HG02884 (cell line): ENCODE measurements at regions not wholly inside any gene's neighbourhood (a gene's known extent, or its start where the extent isn't known, plus 50 kb on each side); places are given as distances from the start of the nearest gene placed in this dataset.
"Not testable (repeated sequence)": the region's sequence is repeated elsewhere in the genome, so short reads cannot be mapped to it uniquely, and the experiment has no call there.

Source experiments
- ATAC-seq: cut with Tn5 transposase; IDR thresholded peaks from one replicate; pipeline ENCODE4 v1.9.1; 2021; ENCODE audit warnings: mild to moderate bottlenecking, moderate library complexity; ENCODE audit not compliant: unreplicated experiment

DNA sequence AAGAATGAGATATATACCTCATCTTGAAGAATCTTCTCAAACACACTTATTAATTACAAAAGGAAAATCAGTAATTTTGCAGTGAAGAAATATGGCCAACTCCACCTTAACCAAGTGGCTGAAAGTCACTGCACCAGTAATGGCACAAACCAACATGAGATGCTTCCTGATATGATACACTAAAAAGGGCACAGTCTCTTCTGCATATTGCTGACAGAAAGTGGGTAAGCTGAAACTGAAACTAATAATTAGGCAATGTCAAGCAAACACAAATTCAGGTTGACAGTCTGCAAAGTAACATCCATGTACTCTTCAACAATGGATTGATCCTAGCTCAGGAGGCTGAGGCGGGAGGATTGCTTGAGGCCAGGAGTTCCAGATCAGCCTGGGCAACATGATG is 56.1 kb downstream of the ZNF22 start:
- ATAC-seq, result not testable (repeated sequence)

DNA sequence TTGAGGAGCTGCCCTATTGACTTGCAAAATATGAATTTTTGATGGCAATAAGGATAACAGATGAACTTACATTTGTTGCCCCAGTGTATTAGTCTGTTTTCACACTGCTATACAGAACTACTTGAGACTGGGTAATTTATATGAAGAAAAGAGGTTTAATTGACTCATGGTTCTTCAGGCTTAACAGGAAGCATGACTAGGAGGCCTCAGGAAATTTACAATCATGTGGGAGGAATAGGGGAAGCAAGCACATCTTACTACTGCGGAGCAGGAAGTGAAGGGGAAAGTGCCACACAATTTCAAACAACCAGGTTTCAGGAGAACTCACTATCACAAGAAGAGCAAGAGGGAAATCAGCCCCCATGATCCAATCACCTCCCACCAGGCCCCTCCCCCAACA is 57.9 kb downstream of the ZNF22 start:
- no peak for ATAC-seq

DNA sequence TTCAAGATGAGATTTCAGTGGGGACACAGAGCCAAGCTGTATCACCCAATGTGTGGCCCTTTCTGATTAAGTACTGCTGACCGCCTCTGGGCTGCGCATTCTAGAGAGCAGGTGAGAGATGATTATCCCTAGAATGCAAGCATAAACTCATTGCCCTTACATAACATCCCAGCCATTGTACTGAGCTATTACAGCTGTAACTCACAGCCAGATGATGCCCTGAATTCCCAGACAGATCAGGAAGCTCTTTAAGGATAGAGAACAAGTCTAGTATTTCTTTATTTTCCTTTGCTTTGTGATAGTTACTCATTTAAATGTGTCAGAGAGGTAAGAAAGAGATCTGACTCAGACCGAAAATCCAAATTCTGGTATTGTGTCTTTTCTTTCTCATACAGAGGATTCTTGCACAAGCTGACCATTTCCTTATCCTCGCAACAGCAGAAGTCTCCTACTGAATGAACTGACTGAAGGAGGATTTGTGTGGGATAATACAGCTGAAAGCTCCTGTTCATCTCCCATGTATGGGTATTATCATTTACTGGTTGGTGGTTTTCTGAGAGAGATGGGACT is 58.4 kb downstream of the ZNF22 start:
- no peak for ATAC-seq

DNA sequence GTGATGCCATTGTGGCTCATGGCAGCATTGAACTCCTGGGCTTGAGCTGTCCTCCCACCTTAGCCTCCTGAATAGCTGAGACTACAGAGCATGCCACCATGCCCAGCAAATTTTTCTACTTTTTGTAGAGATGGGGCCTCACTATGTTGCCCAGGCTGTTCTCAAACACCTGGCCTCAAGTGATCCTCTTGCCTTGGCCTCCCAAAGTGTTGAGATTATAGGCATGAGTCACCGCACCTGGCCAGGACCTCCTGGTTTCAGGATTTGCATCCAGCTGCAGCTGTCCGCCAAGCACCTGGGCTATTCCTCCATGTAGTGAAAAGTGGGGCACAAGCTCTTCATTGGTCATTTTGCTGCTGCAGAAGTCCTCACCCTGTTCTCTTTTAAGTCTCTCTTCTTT is 58.9 kb downstream of the ZNF22 start:
- no peak for ATAC-seq

DNA sequence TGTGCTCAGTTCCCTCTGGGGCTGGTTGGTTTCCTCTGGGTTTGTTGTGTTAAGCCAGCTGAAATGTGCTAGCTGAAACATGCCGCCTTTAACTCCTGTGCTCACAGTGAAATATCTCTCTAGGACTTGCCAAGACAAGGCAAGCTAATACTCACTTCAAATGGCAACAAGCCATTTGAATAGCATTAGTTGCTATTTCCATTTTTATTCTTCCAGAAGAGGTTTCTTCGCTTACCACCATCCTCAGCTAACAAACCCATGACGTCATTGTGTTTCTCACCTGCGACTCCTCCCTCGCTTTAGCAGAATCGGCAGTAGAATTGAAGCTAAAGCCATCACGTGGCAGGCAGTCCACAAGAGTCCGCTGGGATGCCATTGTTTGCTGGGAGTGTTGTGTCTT is 61.3 kb downstream of the ZNF22 start:
- ATAC-seq, result no peak

DNA sequence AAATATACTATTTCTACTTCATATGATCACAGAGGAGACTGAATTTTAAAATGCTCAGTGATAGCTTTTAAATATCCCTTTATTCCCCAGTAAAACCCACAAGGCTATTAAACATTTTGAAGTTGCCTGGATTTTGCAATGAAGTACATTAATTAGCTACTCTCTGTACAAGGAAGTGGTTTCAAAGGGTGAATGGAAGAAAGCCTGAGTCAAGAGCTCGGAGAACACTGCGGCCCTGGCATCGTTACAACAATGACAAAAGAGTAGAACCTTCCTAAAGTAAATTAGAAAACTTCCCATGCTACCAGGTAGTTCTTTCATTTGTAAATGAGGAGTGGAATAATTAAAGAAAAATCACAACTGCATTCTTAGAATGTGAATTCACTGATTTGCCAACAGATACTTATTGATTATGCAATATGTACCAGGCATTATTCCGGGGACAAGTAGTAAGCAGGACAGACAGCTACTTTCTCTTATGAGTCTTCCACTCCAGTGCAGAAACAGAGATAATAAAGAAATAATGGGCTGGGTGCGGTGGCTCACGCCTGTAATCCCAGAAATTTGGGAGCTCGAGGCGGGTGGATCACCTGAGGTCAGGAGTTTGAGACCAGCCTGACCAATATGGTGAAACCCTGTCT is 63.0 kb downstream of the ZNF22 start:
- ATAC-seq, result no peak

DNA sequence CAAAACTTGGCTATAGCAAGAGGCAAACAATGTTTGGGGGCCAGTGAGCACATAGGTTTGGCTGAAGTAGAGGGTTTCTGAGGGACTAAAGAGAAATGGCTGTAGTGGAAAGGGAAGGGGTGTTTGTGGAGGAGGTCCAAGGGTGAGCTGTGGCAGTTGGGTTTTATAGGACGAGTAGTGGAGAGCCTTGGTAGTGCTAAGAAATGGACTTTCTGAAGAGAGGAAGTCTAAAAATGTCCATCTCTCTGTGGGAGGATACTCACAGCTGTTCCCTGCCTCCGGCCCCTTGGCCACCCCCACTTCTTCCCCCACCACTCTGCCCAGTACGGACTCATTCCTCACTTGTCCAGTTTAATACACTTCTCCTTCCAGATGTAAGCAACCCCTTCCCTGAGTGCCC is 64.3 kb downstream of the ZNF22 start:
- ATAC-seq, result no peak

DNA sequence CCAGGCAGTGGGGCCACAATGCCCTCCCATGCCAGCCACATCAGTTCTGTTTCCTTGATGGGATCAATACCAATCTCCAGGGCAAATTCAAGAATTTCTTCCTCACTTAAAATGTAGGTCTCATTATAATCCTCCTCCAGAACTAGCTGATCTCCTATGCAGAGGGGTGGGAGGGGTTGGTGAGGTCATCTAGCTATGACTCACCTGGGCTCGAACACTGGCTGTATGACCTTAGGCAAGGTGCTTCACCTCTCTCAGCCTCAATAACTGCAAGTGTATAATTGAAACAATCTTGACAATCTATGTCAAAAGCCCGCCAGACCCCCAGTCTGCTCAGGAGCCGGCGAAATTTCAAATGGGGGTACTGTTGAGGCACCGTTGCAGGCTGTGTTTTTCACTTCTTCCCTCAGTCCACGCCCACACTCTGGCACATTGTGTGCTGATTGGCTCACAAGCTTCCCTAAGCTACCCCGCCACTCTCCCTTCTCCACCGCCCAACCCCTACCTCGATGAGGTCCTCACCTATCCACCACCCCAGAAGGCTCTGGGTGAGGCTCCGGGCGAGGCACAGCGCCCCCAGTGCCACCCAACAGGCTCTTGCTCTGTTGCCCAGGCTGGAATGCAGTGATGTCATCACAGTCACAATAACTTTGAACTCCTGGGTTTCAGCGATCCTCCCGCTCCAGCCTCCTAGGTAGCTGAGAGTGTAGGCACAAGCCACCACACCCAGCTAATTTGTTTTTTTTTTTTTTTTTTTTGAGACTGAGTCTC is 70.5 kb downstream of the ZNF22 start:
- ATAC-seq, result no peak

DNA sequence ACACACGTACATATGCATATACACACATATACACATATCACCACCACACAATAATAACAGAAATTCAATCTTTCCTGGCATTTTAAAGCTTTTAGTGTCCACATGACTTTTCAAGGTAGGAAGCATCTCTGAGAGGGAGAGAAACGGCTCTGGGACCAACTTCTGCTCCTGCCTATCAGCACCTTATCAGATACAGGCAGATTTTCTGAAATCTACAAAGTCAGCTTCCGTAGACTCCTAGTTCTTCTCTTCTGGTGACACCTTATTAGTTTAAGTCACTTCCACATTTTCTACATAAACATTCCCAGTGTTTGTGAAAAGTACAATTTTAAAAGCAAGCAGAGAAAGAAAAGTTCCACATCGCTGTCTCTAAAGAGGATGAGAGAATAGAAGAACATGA is 74.5 kb downstream of the ZNF22 start:
- ATAC-seq, result no peak

DNA sequence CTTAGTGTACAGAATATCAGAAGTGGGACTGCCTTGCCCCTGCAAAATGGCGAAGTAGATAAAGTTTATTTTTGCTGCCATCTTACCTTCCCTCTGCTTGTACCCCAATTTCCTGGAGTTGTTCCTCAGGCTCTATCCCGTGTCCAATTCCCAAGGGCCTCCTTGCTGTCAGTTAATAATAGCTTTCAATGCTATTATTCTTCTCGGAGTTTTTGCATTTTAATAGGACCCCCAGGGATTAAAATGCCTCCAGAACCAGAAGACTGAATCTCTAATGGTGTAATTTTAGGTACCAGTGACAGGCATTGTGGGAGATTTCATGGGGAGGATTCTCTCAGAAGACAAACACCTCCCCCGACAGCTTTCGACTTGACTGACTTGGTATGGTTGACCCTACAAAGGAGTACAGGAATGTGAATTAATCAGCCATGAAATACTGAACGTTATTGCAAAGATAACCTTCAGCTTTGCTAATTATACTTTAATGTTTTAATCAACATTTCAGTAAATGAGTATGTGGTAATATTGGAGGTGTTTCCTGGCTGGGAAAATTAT is 75.2 kb downstream of the ZNF22 start:
- ATAC-seq, result no peak

DNA sequence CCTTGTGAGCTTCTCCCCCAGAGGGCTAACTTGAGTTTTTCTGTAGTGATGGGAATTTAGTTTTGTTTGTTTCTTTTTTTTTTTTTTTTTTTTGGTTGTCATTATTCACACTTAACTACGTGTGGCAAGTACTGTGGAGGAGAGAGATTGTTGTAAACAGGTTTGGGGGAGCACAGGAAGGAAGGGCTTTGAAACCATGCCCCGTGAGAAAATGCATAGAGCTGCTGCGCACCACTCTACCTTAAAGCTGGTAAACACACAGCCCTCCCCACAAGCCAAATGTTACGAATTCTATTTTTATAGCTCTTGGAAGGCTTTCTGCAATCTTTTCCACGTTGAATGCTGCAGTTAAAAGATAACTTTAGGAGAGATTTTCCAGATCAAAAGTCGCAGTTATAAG is 76.2 kb downstream of the ZNF22 start:
- no peak for ATAC-seq

DNA sequence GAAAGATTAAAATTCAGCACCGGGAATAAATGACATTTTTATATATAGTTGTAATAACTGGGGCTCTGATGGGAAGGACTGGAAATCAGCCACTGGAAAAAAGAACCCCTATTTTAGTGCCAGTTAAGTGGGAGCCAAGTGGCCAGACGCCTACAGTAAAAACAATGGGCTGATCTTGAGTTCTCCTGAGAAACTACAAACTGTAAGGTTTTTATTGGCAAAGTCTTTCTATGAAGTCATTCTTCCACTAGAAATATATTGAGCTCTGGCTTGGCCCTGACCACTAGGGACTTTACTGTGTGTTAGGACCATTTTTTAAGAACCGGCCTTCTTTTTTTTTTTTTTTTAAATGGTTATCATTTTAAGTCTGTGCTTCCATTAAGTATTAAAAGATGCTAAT is 79.6 kb downstream of the ZNF22 start:
- ATAC-seq, result no peak

DNA sequence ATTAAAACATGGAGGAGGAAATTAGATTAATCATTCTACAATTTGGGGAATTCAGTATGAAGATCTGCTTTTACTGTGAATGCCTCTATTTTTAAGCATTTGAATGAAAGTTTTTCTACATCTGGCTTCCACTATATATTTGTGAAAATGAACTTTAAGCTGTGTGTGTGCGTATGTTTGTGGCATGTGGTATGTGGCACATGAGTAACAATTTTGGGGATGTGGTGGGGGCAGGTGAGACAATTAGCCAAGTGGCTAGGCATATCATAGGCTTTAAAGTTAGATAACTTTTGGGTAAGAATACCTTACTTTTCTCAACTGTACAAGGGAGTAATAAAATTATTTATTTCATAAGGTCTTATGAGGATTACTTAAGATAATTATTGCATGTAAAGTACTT is 81.5 kb downstream of the ZNF22 start:
- ATAC-seq, result no peak

DNA sequence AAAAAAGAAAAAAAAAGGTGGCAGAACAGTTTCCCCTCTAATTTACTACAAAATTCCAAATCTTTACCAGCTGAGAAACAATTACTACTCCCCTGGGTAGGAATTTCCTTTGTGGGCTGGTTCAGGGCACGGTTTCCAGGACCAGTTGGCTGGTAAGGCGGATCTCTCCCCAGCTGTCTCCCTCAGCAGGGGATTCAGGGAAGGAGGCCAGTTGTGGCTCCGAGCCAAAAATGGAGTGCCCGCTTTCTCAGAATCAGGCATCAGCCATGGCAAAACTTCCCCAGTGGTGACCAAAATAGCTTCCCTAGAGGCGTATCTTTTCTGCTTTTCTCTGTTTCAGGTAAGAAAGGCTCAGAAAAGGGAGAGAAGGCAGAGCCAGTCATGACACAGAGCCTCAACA is 91.2 kb downstream of the ZNF22 start:
- ATAC-seq, result no peak

DNA sequence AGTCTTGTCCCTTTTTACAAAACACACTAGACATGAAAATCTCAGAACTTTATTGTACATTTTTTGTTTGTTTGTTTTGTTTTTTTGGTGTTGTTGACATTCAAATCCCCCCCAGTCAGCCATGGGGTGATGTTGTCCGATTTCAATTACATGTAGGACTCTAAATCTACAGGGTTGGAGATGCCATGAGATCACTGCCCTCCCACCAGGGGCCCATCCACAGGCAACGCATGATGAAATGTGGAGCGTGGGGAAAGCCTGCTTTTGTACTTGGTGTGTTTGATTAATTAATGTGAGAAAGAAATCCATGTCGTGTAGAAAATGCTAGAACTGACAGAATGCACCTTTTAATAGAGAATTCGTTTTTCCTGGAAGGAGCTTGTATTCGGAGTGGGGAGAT is 93.2 kb downstream of the ZNF22 start:
- no peak for ATAC-seq

DNA sequence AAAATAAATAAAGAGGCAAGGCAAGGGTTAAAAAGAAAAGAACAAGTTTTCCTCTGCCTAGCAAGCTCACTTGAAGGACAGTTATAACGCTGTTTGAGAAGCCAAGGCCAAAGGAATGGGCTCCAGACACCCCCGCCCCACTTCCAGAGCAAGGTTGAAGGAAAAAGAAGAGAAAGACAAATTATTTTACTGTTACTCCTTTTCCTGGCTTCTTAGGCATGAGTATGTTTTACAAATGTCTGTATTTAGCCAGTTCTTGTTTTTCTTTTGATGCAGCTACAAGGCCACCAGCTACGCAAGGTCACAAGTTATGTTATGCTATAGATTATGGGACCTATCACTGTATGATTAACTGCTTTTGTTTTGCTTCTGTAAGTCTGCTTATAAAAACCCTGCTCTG is 94.6 kb downstream of the ZNF22 start:
- no peak for ATAC-seq

DNA sequence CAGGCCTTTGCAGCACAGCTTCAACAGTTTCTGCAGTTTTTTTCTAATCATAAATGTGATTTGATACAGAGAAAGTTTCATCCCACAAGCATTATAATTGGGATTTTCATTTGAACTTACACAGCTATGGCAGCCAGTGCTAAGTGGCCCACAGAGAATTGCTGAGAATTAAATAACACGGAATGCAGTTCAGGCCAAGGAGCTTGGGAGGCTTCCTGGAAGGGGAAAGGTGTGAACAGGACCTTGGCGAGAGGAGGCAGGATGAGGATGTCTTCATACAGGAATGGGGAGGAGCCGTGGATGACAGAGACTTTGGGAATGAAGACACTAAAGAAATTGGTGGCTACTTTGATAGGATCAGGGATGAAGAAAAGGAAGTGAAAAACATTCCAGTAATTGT is 95.3 kb downstream of the ZNF22 start:
- no peak for ATAC-seq

DNA sequence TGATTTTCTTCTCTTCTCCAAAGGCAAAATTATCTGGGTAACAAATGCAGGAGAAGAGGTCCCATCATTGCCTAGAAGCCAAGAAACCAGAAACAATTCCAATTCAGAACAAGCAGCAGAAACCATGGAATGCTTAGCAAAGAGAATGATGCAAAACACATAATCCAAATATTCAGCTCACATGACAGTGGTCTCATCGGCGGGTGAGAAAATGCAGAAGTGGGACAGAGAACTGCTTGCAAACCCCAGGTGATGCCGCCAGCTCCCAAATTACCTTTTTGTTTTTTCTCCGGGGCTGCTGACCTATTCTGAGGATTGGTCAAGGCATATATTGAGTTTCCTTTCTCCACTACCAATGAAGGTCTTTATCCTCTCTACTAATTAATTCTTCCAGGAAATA is 99.7 kb downstream of the ZNF22 start:
- ATAC-seq, result no peak

DNA sequence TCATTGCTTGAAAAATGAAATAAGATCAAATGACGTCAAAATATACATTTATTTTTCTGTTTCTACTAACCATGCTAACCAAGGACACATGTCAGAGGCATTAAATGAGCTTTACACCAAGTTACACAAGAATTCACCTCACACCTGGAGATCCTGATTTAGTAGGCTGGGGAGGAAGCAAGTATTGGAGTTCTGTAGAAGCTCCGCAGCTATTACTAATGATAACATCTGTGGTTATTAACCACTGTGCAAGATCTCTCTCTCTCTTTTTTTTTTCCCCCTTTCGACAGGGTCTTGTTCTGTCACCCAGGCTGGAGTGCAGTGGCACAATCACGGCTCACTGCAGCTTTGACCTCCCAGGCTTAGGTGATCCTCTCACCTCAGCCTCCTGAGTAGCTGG is 104.0 kb downstream of the ZNF22 start:
- no peak for ATAC-seq

DNA sequence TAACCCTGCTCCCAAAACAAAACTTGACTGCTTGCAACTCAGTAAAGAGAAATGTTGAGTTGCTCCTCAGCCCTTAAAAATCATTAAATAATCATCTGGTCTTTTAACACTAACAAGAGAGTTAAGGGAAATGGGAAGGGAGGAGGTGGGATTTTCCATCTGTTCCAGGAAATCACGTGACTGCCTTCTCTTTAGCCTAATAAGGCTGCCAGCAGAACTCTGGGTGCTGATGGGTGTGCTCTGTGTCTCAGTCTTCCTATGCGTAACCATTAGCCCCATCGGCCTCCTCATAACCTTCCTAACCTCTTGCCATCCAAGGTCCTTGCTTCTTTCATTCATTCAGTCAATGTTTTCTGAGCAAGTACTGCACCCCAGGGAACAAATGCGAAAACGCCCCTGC is 104.6 kb downstream of the ZNF22 start:
- ATAC-seq, result not testable (repeated sequence)

DNA sequence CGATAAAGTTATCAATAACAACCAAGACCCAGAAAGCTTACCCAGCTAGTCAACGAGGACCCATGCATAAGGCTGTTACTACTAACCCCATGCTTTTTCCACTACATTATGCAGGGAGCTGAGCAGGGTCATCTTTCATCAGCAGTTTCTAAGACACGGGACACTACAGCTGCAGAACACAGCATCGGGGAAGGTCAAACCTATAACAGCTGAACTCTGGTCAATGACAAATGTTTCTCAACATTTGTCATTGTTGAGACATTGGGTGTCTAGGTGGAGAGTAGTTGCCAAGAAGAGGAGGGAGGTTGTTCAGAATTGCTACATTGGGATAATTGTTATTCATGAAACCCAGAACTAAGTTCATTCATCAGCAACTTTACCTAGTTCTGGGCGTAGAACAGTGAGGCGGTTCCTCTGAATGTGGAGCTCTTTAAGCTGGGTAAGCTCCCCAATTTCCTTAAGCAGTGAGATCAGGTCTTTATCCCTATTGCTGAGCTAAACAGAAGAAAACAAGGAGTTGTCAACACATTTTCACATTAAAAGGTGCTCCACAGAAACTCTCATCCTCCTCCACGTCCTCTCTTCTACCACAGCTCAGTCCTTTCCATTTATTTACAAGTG is 105.6 kb downstream of the ZNF22 start:
- no peak for ATAC-seq

DNA sequence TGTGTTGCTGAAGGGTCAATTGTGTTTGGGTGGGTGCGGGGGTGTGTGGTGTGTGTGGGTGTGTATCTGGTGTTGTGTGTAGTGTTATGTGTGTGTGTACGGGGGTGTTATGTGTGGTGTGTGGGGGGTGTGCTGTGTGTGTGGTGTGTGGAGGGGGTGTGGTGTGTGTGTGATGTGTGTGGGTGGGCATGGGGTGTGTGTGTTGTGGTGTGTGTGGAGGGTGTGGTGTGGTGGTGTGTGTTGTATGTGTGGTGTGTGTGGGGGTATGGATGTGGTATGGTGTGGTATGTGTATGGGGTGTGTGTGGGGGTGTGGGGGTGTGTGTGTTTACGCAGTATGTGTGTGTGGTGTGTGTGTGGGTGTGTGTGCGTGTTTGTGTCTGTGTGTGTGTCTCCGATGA is 110.8 kb downstream of the ZNF22 start:
- ATAC-seq, result no peak
